ENCODE measurements at regions not wholly inside any gene's neighbourhood (a gene's known extent, or its start where the extent isn't known, plus 50 kb on each side); places are given as distances from the start of the nearest gene placed in this dataset.
"Not testable (repeated sequence)": the region's sequence is repeated elsewhere in the genome, so short reads cannot be mapped to it uniquely, and the experiment has no call there.

- DNase-seq: no peak
These were observed 303.0 kb downstream of the DAD1 start for GRCh38 chr14:22285991-22286390.

GRCh38 chr14:22282949-22283348 is 306.1 kb downstream of the DAD1 start:
- DNase-seq: no peak

- DNase-seq: no peak
These were observed 306.6 kb downstream of the DAD1 start for GRCh38 chr14:22282417-22282816.

GRCh38 chr14:22281447-22281874 is 307.6 kb downstream of the DAD1 start:
- not testable (repeated sequence) for DNase-seq

- no peak for DNase-seq
These were observed 308.3 kb downstream of the DAD1 start for GRCh38 chr14:22280497-22281316.

- DNase-seq: no peak
These were observed 311.9 kb downstream of the DAD1 start for GRCh38 chr14:22276913-22277816.

- DNase-seq: no peak
These were observed 316.9 kb downstream of the DAD1 start for GRCh38 chr14:22271838-22272799.

- DNase-seq: no peak
These were observed 320.1 kb downstream of the DAD1 start for GRCh38 chr14:22268875-22269274.

- no peak for DNase-seq
These were observed 322.3 kb downstream of the DAD1 start for GRCh38 chr14:22266683-22267082.

GRCh38 chr14:22266142-22266442 is 322.9 kb downstream of the DAD1 start:
- DNase-seq: no peak

- no peak for DNase-seq
These were observed 323.5 kb downstream of the DAD1 start for GRCh38 chr14:22265319-22266141.

- DNase-seq: no peak
These were observed 324.3 kb downstream of the DAD1 start for GRCh38 chr14:22264759-22265158.

GRCh38 chr14:22263961-22264360 is 325.1 kb downstream of the DAD1 start:
- no peak for DNase-seq

GRCh38 chr14:22262881-22263280 is 326.1 kb downstream of the DAD1 start:
- no peak for DNase-seq

GRCh38 chr14:22255017-22255950 is 333.7 kb downstream of the DAD1 start:
- DNase-seq: no peak

- no peak for DNase-seq
These were observed 336.3 kb downstream of the DAD1 start for GRCh38 chr14:22252686-22253085.

GRCh38 chr14:22251090-22251489 is 337.9 kb downstream of the DAD1 start:
- no peak for DNase-seq

- no peak for DNase-seq
These were observed 339.3 kb downstream of the DAD1 start for GRCh38 chr14:22249770-22250169.

GRCh38 chr14:22243971-22244581 is 344.9 kb downstream of the DAD1 start:
- DNase-seq: no peak

- DNase-seq: not testable (repeated sequence)
These were observed 350.7 kb downstream of the DAD1 start for GRCh38 chr14:22238320-22238719.

All from NCI-H187 (cell line).